ENCODE measurements at regions not wholly inside any gene's neighbourhood (a gene's known extent, or its start where the extent isn't known, plus 50 kb on each side); places are given as distances from the start of the nearest gene placed in this dataset.

- WGBS, 2 experiments (ENCODE audit: extremely low coverage in 1 of 2, insufficient coverage in 1 of 2, insufficient read length in 1 of 2, insufficient replicate concordance in 2 of 2, low coverage in 1 of 2, low lambda C conversion rate in 2 of 2, missing lambda C conversion rate in 1 of 2): 91 to 100% methylated on average over 1 to 4 of the region's 4 CpGs
- Histone ChIP-seq H3K4ac (replicated peaks; ENCODE audit: insufficient read length, low read depth, low read length) (no peak overlapping the region), H3K4me1 (replicated peaks in 1 of 4; ENCODE audit: control insufficient read depth in 3 of 4, insufficient read depth in 4 of 4, low read length in 3 of 4) (no peaks in the 10 kb centered on the region), H4K5ac (ENCODE audit: insufficient read length, low read depth, low read length) (no peak overlapping the region), H3K9ac (replicated peaks in 1 of 4; ENCODE audit: extremely low read depth in 1 of 4, low read depth in 3 of 4, low read length in 3 of 4) (no peak overlapping the region), H3K79me2 (ENCODE audit: control insufficient read depth in 1 of 2, insufficient read depth in 2 of 2, low read length in 2 of 2) (no peaks in the 10 kb centered on the region), H2BK5ac (ENCODE audit: low read depth, low read length) (no peak overlapping the region), H4K91ac (replicated peaks; ENCODE audit: insufficient read length, low read length) (no peak overlapping the region), H3K23me2 (ENCODE audit: low read depth, low read length) (no peaks in the 10 kb centered on the region), H3K36me3 (ENCODE audit: control insufficient read depth in 2 of 4, insufficient read depth in 4 of 4, low read length in 3 of 4) (no peaks in the 10 kb centered on the region), H2BK15ac (ENCODE audit: low read length) (no peak overlapping the region), H3K18ac (ENCODE audit: extremely low read depth, low read length) (no peak overlapping the region), H4K20me1 (replicated peaks in 1 of 2; ENCODE audit: control insufficient read depth in 1 of 2, insufficient read depth in 2 of 2, low read length in 2 of 2) (no peaks in the 10 kb centered on the region), H2AK5ac (ENCODE audit: low read depth, low read length) (no peak overlapping the region), H3K14ac (ENCODE audit: insufficient read length) (no peak overlapping the region), H3K79me1 (ENCODE audit: low read depth, low read length) (no peaks in the 10 kb centered on the region), H2BK12ac (ENCODE audit: low read depth, low read length) (no peak overlapping the region), H2BK20ac (ENCODE audit: low read length) (no peak overlapping the region), H3K9me3 (ENCODE audit: insufficient read depth in 2 of 2, low read depth in 1 of 2, low read length in 1 of 2) (no peaks in the 10 kb centered on the region), H3K4me3 (ENCODE audit: extremely low read depth in 1 of 4, insufficient read depth in 2 of 4, low read depth in 3 of 4, low read length in 4 of 4) (no peak overlapping the region), H3K27ac (ENCODE audit: low read depth, low read length) (no peak overlapping the region), H3K23ac (ENCODE audit: insufficient read length) (no peak overlapping the region), H4K8ac (ENCODE audit: extremely low read depth, insufficient read depth, low read length) (no peak overlapping the region), H3K56ac (replicated peaks; ENCODE audit: insufficient read length, low read depth, low read length) (no peak overlapping the region), H2AFZ (ENCODE audit: low read length) (no peak overlapping the region), H2BK120ac (replicated peaks; ENCODE audit: low read depth, low read length) (no peak overlapping the region), H3K4me2 (ENCODE audit: insufficient read depth in 1 of 2, low read depth in 2 of 2, low read length in 2 of 2) (no peak overlapping the region), H3K27me3 (replicated peaks in 1 of 4; ENCODE audit: control insufficient read depth in 3 of 4, extremely low read depth in 1 of 4, insufficient read depth in 3 of 4, low read length in 3 of 4) (no peaks in the 10 kb centered on the region)
- DNase-seq (ENCODE audit: low read depth in 1 of 2, low spot score in 2 of 2) (no peak), FAIRE-seq (no peak)
- TF ChIP-seq SUZ12 (IDR thresholded peaks at IDR 0.05; ENCODE audit: low read length) (no peak), TBP (IDR thresholded peaks at IDR 0.05; ENCODE audit: low read depth, low read length) (no peak), BCL11A (IDR thresholded peaks at IDR 0.05; ENCODE audit: low read depth in 2 of 2, low read length in 2 of 2) (no peak), CEBPB (IDR thresholded peaks at IDR 0.05; ENCODE audit: low read depth, low read length) (no peak), SP4 (IDR thresholded peaks at IDR 0.05; ENCODE audit: low read length) (no peak), GTF2F1 (IDR thresholded peaks at IDR 0.05; ENCODE audit: borderline replicate concordance, low read depth, low read length) (no peak), SIN3A (conservative IDR thresholded peaks at IDR 0.05 in 1 of 2, IDR thresholded peaks at IDR 0.05 in 1 of 2; ENCODE audit: low read depth in 1 of 2, low read length in 2 of 2) (no peak)
- POLR2A ChIA-PET (ENCODE audit: partially characterized antibody): no interaction called here
- CTCF ChIA-PET (ENCODE audit: partially characterized antibody): no interaction called here
Observed at GRCh38 chr18:30469091-30469490, 573.5 kb downstream of the DSC3 start.
